Activated T-cell treated with anti-CD3 and anti-CD28 coated beads, Interleukin-2, amount 50 U/mL, for 4 hours (primary cell): ENCODE measurements at regions not wholly inside any gene's neighbourhood (a gene's known extent, or its start where the extent isn't known, plus 50 kb on each side); places are given as distances from the start of the nearest gene placed in this dataset.

Experiments
- ATAC-seq, 2 donors: fragments of 200-7000 bp; cut with Tn5 transposase; one replicate each; pipeline ENCODE4 v1.10.0; 2021
- DNase-seq: peaks from one replicate; pipeline ENCODE4 v3.0.0-alpha.2; 2020
- H3K27me3 Mint-ChIP-seq: one replicate; pipeline ENCODE4 v1.8.0; 2021; ENCODE audit warnings: low read depth, mixed read lengths
- H3K36me3 Mint-ChIP-seq: one replicate; pipeline ENCODE4 v1.8.0; 2022; ENCODE audit warnings: mixed read lengths; ENCODE audit not compliant: insufficient read depth
- H3K4me1 Mint-ChIP-seq: one replicate; pipeline ENCODE4 v1.8.0; 2021; ENCODE audit warnings: low read depth, mixed read lengths
- H3K4me3 Mint-ChIP-seq: one replicate; pipeline ENCODE4 v1.8.0; 2021; ENCODE audit warnings: mild to moderate bottlenecking, moderate library complexity, mixed read lengths
- H3K9me3 Mint-ChIP-seq: one replicate; pipeline ENCODE4 v1.8.0; 2021; ENCODE audit warnings: mixed read lengths

GRCh38 chr2:205885492-205886099 is 200.4 kb downstream of the INO80D start:
- H3K27me3 Mint-ChIP-seq = peaks cover 30% of the 10 kb centered on the region
- peak in 1 of 2 donors; percentile 58 for ATAC-seq
- no peaks in the 10 kb centered on the region for H3K9me3 Mint-ChIP-seq
- DNase-seq = peak; percentile 25
- H3K36me3 Mint-ChIP-seq = no peaks in the 10 kb centered on the region
- no peak overlapping the region for H3K4me3 Mint-ChIP-seq
- no peaks in the 10 kb centered on the region for H3K4me1 Mint-ChIP-seq

GRCh38 chr2:205883965-205884364 is 201.7 kb downstream of the NRP2 start:
- Mint-ChIP-seq H3K4me3 (no peak overlapping the region), H3K4me1 (no peaks in the 10 kb centered on the region), H3K27me3 (peaks cover 32% of the 10 kb centered on the region), H3K9me3 (no peaks in the 10 kb centered on the region), H3K36me3 (no peaks in the 10 kb centered on the region)
- ATAC-seq = no peak
- DNase-seq = no peak

- DNase-seq = no peak
- Mint-ChIP-seq H3K9me3 (no peaks in the 10 kb centered on the region), H3K4me1 (no peaks in the 10 kb centered on the region), H3K36me3 (no peaks in the 10 kb centered on the region), H3K27me3 (peaks cover 29% of the 10 kb centered on the region), H3K4me3 (no peak overlapping the region)
- ATAC-seq = no peak
Observed at GRCh38 chr2:205882806-205883425, 200.6 kb downstream of the NRP2 start.

GRCh38 chr2:205880048-205880447 is 197.7 kb downstream of the NRP2 start:
- Mint-ChIP-seq H3K27me3 (peaks cover 23% of the 10 kb centered on the region), H3K36me3 (no peaks in the 10 kb centered on the region), H3K9me3 (no peaks in the 10 kb centered on the region), H3K4me1 (no peaks in the 10 kb centered on the region), H3K4me3 (no peak overlapping the region)
- DNase-seq (no peak), ATAC-seq (no peak)

GRCh38 chr2:205878999-205879762 is 196.9 kb downstream of the NRP2 start:
- H3K27me3 Mint-ChIP-seq = peaks cover 17% of the 10 kb centered on the region
- H3K9me3 Mint-ChIP-seq = no peaks in the 10 kb centered on the region
- ATAC-seq = no peak
- H3K36me3 Mint-ChIP-seq = no peaks in the 10 kb centered on the region
- DNase-seq = no peak
- no peak overlapping the region for H3K4me3 Mint-ChIP-seq
- no peaks in the 10 kb centered on the region for H3K4me1 Mint-ChIP-seq

- Mint-ChIP-seq H3K4me3 (no peak overlapping the region), H3K4me1 (no peaks in the 10 kb centered on the region), H3K9me3 (no peaks in the 10 kb centered on the region), H3K27me3 (peaks cover 17% of the 10 kb centered on the region), H3K36me3 (no peaks in the 10 kb centered on the region)
- DNase-seq = no peak
- ATAC-seq = no peak
Observed at GRCh38 chr2:205877496-205877895, 195.2 kb downstream of the NRP2 start.

- Mint-ChIP-seq H3K36me3 (no peaks in the 10 kb centered on the region), H3K4me3 (no peak overlapping the region), H3K9me3 (no peaks in the 10 kb centered on the region), H3K4me1 (no peaks in the 10 kb centered on the region), H3K27me3 (peaks cover 23% of the 10 kb centered on the region)
- ATAC-seq (no peak), DNase-seq (no peak)
Observed at GRCh38 chr2:205876127-205876526, 193.8 kb downstream of the NRP2 start.

- Mint-ChIP-seq H3K4me3 (no peak overlapping the region), H3K4me1 (peaks cover 2% of the 10 kb centered on the region), H3K36me3 (no peaks in the 10 kb centered on the region), H3K27me3 (peaks cover 23% of the 10 kb centered on the region), H3K9me3 (no peaks in the 10 kb centered on the region)
- ATAC-seq (no peak), DNase-seq (no peak)
Observed at GRCh38 chr2:205872716-205873115, 190.4 kb downstream of the NRP2 start.

GRCh38 chr2:205869439-205869838 is 187.1 kb downstream of the NRP2 start:
- ATAC-seq (no peak), DNase-seq (no peak)
- Mint-ChIP-seq H3K36me3 (no peaks in the 10 kb centered on the region), H3K4me3 (no peak overlapping the region), H3K9me3 (no peaks in the 10 kb centered on the region), H3K27me3 (peaks cover 20% of the 10 kb centered on the region), H3K4me1 (peaks cover 2% of the 10 kb centered on the region)

- ATAC-seq (peak in 1 of 2 donors; percentile 78), DNase-seq (no peak)
- no peaks in the 10 kb centered on the region for H3K36me3 Mint-ChIP-seq
- H3K4me3 Mint-ChIP-seq = no peak overlapping the region
- peaks cover 2% of the 10 kb centered on the region for H3K4me1 Mint-ChIP-seq
- no peaks in the 10 kb centered on the region for H3K9me3 Mint-ChIP-seq
- peaks cover 20% of the 10 kb centered on the region for H3K27me3 Mint-ChIP-seq
Observed at GRCh38 chr2:205868773-205869333, 186.6 kb downstream of the NRP2 start.

GRCh38 chr2:205868053-205868452 is 185.8 kb downstream of the NRP2 start:
- no peak for DNase-seq

GRCh38 chr2:205867371-205867770 is 185.1 kb downstream of the NRP2 start:
- no peaks in the 10 kb centered on the region for H3K9me3 Mint-ChIP-seq

More at GRCh38 chr2:205868053-205868452, 185.8 kb downstream of the NRP2 start:
- Mint-ChIP-seq H3K36me3 (no peaks in the 10 kb centered on the region), H3K4me1 (peaks cover 2% of the 10 kb centered on the region), H3K27me3 (peaks cover 23% of the 10 kb centered on the region), H3K9me3 (no peaks in the 10 kb centered on the region), H3K4me3 (no peak overlapping the region)
- ATAC-seq = no peak

GRCh38 chr2:205865905-205866441 is 183.7 kb downstream of the NRP2 start:
- Mint-ChIP-seq H3K4me3 (no peak overlapping the region), H3K4me1 (peaks cover 2% of the 10 kb centered on the region), H3K36me3 (no peaks in the 10 kb centered on the region), H3K27me3 (peaks cover 11% of the 10 kb centered on the region), H3K9me3 (no peaks in the 10 kb centered on the region)
- ATAC-seq = no peak
- DNase-seq = no peak

More at GRCh38 chr2:205867371-205867770, 185.1 kb downstream of the NRP2 start:
- peaks cover 21% of the 10 kb centered on the region for H3K27me3 Mint-ChIP-seq
- H3K4me1 Mint-ChIP-seq = peaks cover 2% of the 10 kb centered on the region
- ATAC-seq (no peak), DNase-seq (no peak)
- H3K4me3 Mint-ChIP-seq = no peak overlapping the region
- no peaks in the 10 kb centered on the region for H3K36me3 Mint-ChIP-seq

- H3K27me3 Mint-ChIP-seq = peaks cover 11% of the 10 kb centered on the region
- ATAC-seq = no peak
- no peak for DNase-seq
- H3K4me3 Mint-ChIP-seq = no peak overlapping the region
- no peaks in the 10 kb centered on the region for H3K9me3 Mint-ChIP-seq
- peaks cover 2% of the 10 kb centered on the region for H3K4me1 Mint-ChIP-seq
- no peaks in the 10 kb centered on the region for H3K36me3 Mint-ChIP-seq
Observed at GRCh38 chr2:205865056-205865455, 182.8 kb downstream of the NRP2 start.
